NCI-H446 treated with DMSO at 0.1 percent for 48 hours (cell line): ENCODE measurements at regions not wholly inside any gene's neighbourhood (a gene's known extent, or its start where the extent isn't known, plus 50 kb on each side); places are given as distances from the start of the nearest gene placed in this dataset.

Source experiments
- DNase-seq: peaks from one replicate; lab custom pipeline; 2025; lab: John Stamatoyannopoulos, UW

DNA sequence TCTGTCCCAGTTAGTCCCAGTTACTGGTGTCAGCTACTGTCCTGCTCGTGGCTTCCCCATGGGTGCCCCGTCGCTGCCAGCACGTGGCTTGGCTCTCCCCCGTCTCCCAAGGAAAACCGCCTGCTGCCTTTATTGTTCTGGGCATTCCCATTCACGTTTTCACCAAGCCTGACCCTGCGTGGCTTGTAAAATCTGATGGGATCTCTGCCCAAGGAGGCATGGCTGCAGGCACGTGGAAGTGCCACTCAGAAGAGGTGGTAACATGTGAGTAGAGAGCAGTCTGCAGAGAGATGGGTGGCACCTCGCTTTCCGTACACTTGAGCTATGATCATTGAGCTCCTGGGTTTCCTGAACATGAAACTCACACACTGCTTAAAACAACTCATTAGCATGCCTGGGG lies 429.2 kb upstream of the KLF4 start:
- DNase-seq, result no peak

DNA sequence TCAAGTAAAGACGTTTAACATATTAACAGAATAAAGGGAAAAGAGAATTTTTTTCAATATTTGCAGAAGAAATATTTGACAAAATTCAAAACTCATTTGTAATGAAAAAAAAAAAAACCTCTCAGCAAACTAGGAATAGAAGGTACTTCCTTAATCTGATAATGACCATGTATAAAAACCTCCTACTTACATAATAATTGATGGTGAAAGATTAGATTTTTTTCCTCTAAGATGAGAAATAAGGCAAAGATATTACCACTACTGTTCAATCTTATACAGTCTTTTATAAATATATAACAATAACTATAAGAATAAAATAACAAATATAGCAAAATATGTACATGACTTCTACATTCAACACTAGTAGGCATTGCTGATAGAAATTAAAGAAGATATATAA lies 424.6 kb upstream of the KLF4 start:
- no peak for DNase-seq

DNA sequence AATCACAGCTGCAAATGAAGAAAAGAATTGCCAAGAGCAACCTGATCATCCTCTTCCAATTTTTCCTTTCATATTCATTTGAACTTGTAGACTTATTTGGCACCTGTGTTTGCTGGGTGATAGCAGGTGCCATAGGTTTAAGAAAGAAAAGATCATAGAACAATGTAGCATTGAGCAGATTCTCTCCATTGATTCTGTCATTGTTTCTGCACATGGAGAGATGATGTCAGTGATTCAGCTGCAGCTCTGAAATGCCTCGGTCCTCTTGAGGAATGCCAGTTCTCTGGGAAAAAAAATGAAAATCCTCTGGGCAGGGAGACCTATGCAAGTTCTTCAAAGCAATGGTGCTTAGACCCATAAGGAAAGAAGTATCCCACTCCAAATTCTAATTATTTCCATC lies 418.1 kb upstream of the KLF4 start:
- no peak for DNase-seq

DNA sequence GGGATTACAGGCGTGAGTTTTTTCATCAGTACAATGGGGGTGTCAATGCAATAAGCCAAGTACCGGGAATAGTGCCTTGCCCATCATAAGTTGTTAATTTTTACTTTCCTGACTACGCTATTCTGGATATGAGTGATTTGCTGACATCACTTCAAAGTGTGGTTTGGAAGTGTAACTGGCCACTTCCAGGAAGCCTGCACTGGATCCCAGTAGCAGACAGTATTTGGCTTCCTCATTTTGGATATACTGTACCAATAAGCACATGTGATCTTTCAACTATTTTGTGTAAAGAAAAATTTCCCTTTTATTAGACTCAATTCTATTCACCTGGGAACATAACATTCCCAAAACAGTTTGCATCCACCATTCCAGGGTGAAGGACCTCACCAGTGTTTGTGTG lies 417.7 kb upstream of the KLF4 start:
- DNase-seq, result no peak

DNA sequence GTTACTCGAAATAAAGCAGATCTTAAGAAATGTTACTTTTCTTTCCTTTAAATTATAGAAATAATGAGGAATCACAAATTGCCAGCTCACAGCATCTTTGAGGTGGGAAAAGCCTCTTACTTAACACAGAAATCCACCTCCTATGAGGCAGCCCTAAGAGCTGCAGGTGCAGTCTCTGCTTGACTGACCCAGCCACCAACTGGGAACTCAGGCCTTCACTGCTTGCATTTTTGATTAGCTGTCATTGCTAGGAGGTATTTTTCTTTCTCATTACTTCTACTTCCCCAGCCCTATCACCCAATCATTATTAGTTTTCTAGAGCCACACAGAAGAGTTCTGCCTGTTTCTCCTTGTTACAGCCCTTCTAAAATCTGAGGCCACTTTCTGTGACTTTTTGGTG lies 416.5 kb upstream of the KLF4 start:
- no peak for DNase-seq

DNA sequence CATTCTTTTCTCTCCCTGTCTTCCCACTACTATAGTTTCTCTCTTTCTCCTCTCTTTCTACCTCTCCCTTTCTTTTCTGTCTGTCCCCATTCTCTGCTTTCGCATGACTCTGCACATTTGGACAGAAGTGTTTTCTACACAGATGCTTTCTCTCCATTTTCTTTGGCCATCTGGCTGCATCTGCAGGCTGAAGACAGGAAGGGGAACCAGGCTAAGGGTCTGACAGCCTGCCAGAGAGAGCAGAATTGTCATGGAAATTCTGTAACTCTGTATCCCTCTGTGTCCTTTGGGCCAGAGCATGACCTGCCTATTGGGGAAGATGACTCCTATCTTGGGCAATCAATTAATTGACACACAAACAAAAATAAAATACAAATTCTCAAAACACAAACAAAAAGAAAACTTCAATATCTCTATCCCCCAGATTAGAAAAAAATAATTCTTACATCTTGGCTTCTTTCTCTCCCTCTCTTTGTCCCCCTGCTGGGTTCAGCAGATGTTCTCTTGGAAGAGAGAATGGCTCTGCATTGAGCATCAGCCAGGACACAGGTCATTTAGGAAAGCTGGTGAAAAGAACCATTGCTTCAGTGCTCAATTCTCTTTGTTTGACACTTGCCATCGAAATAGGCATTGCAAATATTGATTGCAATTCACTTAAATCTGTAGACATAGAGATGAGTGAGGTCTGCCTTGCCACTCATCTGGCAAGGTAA lies 415.9 kb upstream of the KLF4 start:
- DNase-seq, result no peak

DNA sequence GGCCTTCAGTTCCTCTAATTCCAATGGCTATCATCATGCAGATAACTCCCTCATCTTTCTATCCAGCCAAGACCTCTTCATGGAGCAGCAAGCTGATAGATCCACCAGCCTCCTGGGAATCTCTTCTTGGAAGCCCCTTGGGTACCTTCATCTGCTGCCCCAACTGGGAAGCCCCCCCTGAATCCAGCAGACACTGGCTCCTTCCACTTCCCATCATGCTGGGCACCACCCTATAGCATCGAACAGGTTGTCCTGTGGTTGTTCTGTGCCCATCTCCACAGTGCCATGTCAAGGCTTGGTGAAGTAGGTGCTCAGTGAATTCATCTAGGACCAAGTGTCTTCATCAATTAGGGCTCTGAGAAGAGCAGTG lies 410.4 kb upstream of the KLF4 start:
- DNase-seq, result no peak

DNA sequence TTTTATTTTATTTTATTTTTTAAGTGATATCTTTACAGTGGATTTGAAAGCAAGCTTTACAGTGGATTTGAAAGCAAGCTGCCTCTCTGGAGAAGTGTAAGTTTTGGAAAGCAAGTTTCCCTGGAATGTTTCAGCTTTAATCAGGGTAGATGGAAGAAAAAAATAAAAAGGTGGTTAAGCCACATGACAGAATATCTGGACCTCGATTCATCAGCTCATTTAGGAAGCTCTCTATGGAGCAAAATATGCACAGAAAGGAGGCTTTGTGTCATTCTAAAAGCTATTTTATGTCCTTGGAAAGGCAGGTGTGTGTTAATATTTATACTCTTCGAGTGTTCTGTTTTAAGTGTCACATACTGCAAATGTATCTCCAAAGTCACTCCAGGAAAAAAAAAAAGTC lies 409.2 kb upstream of the KLF4 start:
- DNase-seq, result no peak

DNA sequence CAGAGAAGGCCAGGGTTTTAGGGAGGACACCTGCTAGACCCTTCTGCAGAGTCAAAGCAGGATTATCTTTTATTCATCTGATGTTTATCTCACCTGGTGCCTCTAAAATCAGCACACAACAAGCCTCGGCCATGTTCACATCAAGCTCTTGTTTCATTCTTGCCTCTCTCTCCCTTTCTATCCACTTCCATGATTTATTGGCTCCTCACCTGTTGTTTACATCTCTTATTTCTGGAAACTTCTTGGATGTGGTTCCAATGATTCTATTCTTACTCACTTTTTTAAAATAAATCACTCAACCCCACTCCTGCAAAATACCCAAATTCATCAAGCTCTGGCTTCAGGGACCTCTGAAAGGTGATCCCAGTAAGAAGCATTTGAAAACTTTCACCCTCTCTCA lies 407.0 kb upstream of the KLF4 start:
- no peak for DNase-seq

DNA sequence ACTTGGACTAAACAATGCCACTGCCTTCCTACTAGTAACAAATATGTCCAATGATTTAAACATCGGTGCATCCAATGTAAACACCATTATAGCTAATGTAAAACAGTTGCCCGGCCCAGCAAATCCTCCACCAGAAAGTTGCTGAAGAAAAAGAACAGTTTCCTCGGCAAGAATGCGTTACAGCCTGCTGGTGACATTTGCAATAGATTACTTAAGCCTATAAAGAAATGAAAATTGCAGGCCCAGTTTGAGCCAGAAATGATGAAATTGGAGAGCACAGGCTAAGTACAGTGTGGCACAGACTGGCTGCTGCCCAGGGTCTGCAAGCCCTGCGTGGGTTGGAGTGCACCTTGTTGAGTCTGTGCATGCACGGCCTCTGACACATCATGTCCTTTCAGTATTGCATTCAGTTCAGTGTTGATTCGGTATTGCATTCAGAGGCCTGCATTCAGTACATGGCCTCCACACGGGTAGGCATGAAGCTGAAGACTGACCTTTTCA lies 406.0 kb upstream of the KLF4 start:
- no peak for DNase-seq

DNA sequence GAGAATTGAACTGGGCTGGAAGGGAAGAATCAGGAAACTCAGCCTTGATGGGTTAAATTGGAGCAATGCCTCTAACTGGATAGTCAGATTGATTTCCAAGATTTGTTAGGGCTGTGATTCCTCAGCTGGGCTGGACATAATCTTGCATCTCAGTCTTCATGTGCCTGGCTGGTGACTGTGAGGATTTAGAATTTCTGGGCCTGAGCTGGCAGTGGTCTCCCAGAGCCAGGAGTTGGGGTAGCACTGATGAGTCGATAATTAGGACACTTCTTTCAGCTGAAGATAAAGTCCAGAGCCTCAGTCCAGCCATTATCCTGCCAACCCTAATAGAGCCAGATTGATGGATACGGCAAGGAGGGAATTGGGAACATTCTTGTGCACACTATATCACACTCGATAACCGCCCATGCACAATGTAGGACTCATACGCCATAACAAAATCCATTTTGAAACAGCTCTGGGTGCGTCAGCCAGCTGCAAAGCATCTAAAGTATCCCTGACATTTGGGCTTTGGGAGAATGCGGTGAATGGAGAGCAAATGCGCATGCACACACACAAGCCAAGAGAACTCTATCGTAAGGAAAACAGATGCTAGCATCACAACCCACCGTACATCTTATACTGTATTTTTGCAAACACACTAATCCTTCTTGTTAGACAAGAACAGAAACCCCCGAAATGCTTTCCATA lies 405.1 kb upstream of the KLF4 start:
- DNase-seq, result no peak

DNA sequence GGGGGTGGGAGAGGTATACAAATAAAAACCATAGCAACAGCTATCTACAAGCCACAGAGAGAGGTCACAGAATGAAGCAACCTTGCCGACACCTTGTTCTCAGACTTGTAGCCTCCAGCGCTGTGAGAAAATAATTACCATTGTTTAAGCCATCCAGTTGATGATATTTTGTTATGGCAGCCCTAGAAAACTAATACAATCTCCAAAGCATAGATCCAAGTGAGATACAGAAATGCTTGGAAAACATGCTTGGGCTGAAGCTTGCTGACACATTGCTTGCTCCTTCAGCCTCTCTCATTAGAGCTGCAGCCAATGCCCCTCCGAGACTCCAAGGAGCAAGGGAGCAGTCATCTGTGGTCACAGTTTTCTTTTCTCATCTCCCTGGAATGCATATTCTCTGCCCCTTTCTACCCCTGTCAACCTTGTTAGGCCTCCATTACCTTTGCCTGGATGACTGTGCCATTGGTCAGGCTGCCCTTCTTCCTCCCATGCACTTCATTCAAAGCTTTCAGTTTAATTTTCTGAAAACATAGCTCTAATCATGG lies 401.4 kb upstream of the KLF4 start:
- no peak for DNase-seq

DNA sequence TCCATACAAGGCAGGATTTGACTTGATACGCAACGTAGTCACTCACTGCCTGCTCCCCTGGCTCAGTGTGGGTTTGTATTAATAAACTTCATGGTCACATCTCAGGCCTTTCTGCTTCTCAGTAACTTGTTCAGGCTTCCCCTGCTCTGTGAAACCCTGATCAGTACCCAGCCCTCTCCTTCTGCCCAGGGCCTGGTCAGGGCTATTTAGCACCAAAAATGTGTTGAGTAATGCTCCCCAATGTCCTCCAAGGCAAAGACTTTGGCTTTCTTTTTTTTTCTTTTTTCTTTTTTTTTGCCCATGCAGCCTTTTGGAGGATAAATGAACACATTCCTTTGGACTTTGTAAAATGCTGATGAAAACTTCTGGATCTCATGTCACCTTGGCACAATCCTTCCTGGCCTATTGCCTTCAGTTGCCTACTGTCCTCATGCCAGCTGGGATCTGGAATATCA lies 399.2 kb upstream of the KLF4 start:
- no peak for DNase-seq

DNA sequence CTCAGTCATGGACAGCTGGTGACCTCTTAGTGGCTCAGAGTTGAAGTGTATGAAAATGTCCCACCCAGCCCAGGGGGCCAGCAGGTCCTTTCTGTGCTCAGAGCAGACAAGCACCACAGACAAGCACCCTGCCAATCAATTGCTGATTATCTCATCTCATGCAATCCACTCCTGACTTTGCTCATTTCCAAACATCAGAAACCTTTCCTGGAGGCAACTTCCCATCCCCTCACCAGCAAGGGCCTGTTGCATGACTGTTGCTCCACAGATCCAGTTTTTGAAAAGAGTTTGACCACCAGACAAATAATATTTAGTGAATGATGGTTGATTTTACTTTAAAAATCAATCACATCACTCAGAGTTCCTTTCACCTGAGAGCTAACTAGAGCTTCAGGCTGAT lies 397.3 kb upstream of the KLF4 start:
- no peak for DNase-seq

DNA sequence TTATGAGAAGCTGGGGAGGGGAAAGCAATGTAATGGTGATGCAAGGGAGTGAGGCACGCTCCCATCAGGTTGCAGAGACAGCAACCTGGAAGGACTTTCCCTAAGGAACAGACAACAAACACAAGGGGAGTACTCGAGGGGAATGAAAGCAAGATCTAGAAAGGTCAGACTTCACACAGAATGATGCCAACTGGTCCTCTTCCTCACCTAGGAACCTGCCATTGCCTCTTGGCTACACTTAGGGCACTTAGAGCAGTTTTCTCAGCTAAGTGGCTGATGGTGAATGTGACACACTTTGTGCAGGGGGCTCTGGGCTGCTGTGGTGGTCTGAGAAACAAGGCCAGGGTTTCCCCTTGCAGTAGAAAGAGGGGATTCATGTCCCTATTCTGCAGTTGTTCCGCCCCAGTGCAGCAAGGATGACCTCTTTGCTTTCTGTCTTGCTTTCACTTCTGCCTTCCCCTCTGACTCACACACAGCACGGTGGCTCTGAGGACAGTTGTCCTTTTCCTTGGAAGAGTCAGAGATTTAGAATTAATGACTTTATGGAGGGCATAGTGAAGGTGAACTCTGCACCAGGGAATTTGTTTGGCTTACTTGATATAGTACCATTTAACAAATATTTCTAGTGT lies 394.0 kb upstream of the KLF4 start:
- no peak for DNase-seq

DNA sequence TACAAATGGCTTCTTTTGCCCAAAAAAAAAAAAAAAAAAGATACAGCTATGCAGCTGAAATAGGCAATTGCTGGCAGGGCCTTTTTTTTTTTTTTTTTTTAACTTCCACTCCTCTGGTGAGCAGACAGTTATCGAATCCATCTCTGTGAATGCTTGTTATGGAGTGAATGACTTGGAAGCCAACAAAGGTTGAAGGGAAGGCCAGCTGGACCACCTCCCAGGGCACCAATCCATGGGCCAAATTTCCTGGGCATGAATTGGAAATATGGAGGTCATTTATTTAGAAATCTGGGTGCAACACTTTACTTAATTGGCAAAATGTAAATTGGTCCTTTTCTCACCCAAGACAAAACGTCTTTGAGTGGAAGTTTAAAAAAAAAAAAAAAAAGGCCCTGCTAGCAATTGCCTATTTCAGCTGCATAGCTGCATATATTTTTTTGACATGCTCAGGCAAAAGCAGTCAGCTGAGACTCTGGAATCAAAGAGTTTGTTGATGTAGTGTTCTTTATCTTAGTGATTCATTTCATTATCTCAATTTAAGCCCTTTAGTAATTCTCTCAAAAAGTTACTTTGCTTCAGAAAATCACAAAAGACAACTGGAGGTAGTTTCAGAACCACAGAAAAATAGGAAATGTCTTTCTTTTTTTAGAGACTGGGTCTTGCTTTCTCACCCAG lies 392.2 kb upstream of the KLF4 start:
- DNase-seq, result no peak

DNA sequence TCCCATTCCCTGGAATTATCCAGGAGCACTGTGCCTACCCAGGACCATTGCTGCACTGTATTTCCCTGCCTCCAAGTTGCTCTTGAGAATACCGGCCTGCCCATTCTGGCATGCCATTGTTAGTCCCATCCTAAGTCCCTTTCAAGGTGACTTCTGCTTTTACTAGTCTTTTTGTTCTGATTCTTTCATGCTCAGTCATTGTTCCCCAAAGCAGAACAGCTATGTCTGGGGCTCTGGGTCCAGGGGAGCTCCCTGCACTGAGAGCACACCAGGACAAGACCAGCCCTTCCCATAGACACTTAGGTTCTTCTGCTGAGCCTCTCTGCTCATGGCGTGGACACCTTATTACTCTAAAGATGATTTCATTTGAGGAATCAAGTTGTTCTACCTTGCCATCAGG lies 388.9 kb upstream of the KLF4 start:
- no peak for DNase-seq

DNA sequence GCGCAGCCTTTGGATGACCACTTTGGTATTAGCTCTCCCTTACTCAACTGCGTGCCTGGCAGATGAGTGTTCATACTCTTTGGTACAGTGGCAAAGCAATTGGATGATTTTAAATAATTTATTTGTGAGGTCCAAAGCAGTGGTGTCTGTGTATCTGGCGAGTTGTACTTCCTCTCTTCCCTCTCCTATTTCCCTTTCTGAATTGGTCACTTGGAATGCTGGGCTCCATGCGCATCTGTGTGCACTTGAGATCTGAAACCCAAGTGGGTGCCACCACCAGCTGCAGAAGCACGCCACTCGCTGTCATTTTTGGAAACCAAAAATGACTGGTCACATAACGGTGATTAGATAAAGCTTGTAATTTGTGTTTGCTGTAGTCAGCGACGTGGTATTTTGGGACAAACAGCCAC lies 386.0 kb upstream of the KLF4 start:
- no peak for DNase-seq

DNA sequence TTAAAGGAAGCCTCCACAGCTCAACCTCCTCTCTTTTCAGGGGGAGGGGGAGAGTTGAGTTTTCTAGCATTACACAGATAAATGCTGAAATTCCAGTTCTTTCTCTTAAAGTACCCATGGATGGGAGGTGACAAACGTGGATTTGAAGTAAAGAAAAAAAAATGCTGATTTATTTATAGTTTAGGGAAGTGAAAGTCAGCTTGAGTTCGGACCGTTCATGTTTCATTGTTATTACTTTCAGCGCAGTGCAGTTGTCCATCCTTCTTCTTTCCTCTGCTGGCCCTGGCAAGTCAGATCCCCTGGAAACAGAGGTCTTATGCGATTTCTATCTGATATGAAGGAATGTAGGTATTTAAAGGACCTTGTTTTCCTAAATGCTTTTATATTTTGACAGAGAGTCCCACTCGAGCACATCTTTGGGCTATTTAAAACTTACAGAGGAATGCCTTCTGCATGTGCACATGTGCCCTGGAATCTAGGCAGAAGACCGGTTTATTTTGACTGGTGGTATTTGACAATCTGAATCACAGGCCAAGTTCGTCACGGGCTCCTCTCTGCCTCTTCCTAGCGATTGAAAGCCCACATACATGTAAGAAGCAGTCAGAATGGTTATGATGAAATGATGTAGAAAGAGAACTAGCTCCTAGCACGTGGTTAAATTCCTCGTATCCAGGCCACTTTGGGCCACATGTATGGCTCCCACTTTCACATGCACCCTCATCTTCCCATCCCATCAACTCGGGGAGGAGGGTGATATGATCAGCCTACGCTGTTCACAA lies 385.2 kb upstream of the KLF4 start:
- DNase-seq, result no peak

DNA sequence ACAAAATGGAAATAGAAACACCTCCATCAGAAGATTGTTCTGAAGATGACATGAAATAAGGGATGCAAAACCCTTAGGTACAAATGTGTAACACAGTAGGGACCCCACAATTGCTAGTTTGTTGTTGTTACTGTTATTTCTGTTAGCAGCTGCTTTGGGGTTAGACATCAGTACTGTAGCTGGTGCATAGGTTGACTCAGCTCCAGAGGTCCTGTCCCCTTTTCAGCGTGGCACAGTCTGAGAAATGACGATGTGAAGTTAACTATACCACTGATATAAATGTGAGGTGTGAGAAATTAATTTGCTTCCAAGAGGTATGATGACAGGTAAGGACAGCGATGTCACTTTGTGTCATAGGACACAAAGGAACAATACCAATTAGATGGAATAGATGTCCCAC lies 384.6 kb upstream of the KLF4 start:
- no peak for DNase-seq

DNA sequence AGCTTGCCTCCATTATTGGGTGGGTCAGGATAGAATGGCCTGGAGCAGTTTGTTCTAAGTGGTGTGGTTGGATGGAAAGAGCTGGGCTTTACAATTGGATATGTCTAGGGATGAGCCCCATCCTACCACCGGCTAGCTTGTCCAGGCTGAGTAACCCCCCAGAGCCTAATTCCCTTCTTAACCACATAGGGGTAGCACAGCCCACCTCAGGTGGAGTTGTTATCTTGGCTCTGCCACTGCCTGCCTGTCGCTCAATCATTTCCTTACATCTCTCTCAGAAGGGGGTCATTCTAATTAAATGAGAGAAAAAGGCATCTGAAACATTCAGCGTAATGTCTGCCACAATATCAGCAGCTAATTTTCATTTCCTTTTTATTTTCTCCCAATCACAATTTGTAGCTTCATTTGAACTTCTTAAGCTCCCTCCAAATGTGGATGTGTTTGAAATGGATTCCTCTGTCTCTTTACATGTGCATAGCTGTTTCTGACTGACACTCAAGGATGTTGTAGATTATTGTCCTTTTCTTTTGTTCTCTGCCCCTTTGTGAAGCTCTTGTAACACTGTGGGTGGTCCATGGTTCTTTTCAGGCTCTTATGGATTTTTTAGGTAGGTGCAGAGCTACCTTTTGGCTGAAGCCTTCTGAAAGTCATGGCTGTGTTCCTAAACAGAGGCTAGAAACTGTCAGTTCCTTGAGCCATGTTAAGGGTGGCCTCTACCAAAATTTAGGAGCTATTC lies 383.1 kb upstream of the KLF4 start:
- DNase-seq, result no peak
